Heart left ventricle (tissue), 13 donors: ENCODE measurements at regions not wholly inside any gene's neighbourhood (a gene's known extent, or its start where the extent isn't known, plus 50 kb on each side); places are given as distances from the start of the nearest gene placed in this dataset.

Experiments
- POLR2A ChIP-seq, 2 donors: fragments of 450-650 bp; IDR thresholded peaks; one replicate each; pipeline ENCODE4 v1.6.1; 2017; ENCODE audit warnings: antibody characterized with exemption in 2 of 2, mild to moderate bottlenecking in 2 of 2, moderate library complexity in 2 of 2
- TF ChIP-seq, protein P1 (sequence below), 12 donors: fragments of 200-600 bp; sonication (generic) in 4 of 12; IDR thresholded peaks; one replicate each; pipeline versions ENCODE4 v1.5.0 to v1.8.0; 2018 to 2022; ENCODE audit warnings: antibody characterized with exemption in 12 of 12, mild to moderate bottlenecking in 5 of 12
- donor health status: ischemic (EF 13 %, LVEDD 7.1; RV severe dilation, severe dysfunction).
- donor health status: DM: no; HTN: yes; CAD: no.
- donor health status: DM: no; HTN: no; CAD: no.
- donor health status: ischemic (EF 25% LVEDD 6.9; RV normal size, moderate dysfunction).
- donor health status: ischemic (EF 25% LVEDD 5.7; RV mildly dilated, moderate dysfunction).
- donor health status: ischemic (EF 35%, LVEDD 5.7; RV mildly dilated, moderate dysfunction).
- donor health status: nonischemic (EF 11% LVEDD 7.7; RV severe dilation, severe dysfunction).
- donor health status: DM: yes; HTN: yes; CAD: no.
- donor health status: PGD.
- donor health status: ischemic (EF 29% LVEDD 5.4; RV normal size, mild dysfunction).
- donor health status: nonischemic (EF 23%, LVEDD 6.1; RV moderate dilation, normal function).

DNA sequence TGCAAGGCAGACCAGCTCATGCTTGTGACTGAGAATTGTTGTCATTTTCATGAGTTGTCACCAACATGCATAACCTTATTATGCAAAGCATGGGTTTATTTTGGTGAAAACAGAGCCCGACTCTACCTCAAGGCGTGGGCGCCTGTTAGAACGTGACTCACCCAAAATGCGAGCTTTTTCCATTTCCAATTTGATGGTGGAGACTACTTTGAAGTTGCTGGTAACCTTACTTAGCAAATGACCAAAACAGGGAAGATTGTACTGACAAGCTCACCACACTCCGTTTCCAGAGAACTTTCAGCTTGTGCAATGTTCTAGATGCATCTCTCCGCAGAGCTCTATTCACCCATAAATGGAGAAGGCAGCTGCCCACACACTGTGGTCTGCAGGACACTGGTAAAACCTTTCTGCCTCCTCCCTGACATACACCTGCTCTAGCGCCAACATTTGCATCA lies 284.5 kb downstream of the MAF start:
- TF ChIP-seq, protein P1, sequence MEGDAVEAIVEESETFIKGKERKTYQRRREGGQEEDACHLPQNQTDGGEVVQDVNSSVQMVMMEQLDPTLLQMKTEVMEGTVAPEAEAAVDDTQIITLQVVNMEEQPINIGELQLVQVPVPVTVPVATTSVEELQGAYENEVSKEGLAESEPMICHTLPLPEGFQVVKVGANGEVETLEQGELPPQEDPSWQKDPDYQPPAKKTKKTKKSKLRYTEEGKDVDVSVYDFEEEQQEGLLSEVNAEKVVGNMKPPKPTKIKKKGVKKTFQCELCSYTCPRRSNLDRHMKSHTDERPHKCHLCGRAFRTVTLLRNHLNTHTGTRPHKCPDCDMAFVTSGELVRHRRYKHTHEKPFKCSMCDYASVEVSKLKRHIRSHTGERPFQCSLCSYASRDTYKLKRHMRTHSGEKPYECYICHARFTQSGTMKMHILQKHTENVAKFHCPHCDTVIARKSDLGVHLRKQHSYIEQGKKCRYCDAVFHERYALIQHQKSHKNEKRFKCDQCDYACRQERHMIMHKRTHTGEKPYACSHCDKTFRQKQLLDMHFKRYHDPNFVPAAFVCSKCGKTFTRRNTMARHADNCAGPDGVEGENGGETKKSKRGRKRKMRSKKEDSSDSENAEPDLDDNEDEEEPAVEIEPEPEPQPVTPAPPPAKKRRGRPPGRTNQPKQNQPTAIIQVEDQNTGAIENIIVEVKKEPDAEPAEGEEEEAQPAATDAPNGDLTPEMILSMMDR (IDR thresholded peaks at IDR 0.05): no peak
- no peak for TF ChIP-seq POLR2A (IDR thresholded peaks at IDR 0.05)
